HG02642 (cell line): ENCODE measurements at regions not wholly inside any gene's neighbourhood (a gene's known extent, or its start where the extent isn't known, plus 50 kb on each side); places are given as distances from the start of the nearest gene placed in this dataset.

Experiments
- ATAC-seq: cut with Tn5 transposase; IDR thresholded peaks from one replicate; pipeline ENCODE4 v1.9.1; 2021; ENCODE audit warnings: mild to moderate bottlenecking; ENCODE audit not compliant: unreplicated experiment, poor library complexity

GRCh38 chr4:60506061-60506460 is 694.1 kb upstream of the ADGRL3 start:
- ATAC-seq = no peak

DNA sequence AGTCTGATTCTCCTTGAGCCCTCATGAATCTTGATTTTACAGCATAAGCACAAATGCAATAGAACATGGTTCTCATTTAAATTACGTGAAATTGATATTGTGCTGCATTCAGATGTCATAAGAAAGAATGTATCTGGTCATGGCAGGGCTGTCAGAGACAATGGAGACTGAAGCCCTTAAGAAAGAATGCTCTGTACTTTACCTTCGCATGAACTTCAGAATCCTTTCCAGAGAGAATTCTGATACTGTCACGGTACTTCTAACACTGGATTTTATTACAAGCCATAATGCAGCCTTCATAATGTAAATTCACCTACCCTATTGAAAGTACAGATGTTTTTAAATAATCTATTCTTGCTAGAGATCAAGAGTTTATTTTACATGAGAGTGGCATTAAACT is 677.9 kb upstream of the ADGRL3 start:
- no peak for ATAC-seq

DNA sequence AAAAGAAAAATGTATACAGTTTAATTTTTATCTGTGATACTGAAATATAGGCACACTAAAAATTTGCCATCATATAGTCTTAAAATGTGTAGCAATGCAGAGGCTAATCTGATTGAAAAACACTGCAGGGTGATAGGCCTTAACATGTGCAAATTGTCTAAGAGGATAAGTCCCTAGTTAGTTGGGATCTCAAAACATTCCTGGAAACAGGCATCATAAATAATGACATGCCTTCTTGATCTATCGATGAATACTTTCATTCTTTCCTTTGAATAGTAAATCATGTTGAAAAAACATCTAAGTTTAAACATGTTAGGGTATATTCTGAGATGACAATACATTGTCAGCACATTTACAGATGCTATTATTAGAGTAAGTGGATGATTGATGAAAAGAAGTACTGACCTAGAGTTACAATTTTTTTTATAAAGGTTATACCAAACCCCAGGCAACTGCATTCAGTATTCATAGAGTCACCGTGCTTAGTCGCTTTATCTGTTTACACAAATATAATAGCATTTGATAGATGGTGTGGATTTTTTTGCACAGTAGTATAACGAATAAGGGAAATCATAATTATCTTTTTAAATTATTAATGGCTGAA is 668.2 kb upstream of the ADGRL3 start:
- ATAC-seq = no peak

DNA sequence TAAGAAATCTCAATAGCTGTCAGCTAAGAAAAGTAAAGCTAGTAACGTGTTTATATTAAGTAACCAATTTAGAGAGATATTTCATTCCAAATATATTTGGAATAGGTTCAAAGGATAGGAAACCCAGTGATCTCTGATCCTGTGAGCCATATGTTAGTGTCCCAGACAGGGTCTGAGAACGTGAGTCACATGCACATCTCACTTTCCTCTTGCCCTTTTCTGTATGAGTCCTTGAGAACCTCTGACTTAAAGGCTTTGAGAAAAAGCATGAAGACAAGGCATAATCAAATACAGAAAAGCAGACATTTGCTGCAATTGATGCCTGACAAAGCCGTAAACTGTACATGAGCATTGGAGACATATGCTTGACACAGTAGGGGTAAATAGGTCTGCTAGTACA is 655.1 kb upstream of the ADGRL3 start:
- ATAC-seq = no peak

GRCh38 chr4:60562334-60562733 is 637.8 kb upstream of the ADGRL3 start:
- no peak for ATAC-seq

GRCh38 chr4:60565558-60565957 is 634.6 kb upstream of the ADGRL3 start:
- no peak for ATAC-seq

- ATAC-seq = no peak
Measured at GRCh38 chr4:60575336-60575735, 624.8 kb upstream of the ADGRL3 start.

DNA sequence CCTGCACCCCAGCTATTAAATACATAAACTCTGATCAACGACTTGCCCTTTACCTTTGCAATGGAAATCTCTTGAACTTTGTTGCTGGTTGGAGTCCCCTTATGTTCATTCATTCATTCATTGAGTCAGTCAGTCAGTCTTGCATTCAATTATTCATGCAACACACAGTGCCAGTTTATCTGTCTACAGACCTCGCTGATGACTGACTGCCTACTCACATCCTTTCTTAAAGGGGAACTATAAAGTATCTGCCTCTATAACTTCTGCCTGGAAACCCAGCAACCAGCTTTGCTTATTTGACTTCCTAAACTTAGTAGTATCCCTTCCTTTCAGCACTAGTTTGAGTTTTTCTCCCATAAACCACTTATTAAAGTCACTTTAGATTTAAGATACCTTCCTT is 620.8 kb upstream of the ADGRL3 start:
- ATAC-seq = no peak

GRCh38 chr4:60581919-60582536 is 618.1 kb upstream of the ADGRL3 start:
- ATAC-seq = no peak

DNA sequence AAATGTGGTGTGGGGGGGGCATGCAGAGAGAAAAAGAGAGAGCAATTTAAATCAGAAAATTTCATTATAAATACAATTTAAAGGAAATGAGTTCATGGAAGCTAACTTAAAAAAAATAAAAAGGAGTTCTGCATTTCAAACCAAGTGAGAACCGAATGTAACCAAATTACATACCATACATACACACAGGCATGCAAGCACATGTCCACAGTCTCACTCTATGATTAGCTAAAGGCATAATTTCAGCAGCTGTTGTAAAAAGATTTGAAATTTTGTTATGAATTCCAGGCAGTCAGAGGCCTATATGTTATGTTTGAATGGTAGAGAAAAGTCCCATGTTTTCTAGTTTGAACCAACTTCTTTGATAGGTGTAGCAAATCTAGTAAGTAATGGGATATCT is 611.6 kb upstream of the ADGRL3 start:
- ATAC-seq = no peak

DNA sequence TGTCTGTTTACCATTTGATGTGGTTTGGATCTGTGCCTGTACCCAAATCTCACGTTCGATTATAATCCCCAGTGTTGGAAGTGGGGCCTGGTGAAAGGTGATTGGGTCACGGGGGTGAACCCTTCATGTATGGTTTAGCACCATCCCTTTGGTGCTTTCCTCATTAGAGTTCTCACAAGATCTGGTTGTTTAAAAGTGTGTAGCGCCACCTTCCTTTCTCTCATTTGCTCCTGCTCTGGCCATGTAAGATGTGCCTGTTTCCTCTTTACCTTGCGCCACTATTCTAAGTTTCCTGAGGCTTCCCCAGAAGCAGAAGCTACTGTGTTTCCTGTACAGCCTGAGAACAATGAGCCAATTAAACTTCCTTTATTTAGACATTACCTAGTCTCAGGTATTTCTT is 610.7 kb upstream of the ADGRL3 start:
- ATAC-seq = no peak

- no peak for ATAC-seq
Measured at GRCh38 chr4:60590116-60590515, 610.0 kb upstream of the ADGRL3 start.

GRCh38 chr4:60605646-60606354 is 594.3 kb upstream of the ADGRL3 start:
- no peak for ATAC-seq

- no peak for ATAC-seq
Measured at GRCh38 chr4:60611762-60612496, 588.2 kb upstream of the ADGRL3 start.

GRCh38 chr4:60617731-60618130 is 582.4 kb upstream of the ADGRL3 start:
- ATAC-seq = no peak

- no peak for ATAC-seq
Measured at GRCh38 chr4:60619531-60620305, 580.4 kb upstream of the ADGRL3 start.

DNA sequence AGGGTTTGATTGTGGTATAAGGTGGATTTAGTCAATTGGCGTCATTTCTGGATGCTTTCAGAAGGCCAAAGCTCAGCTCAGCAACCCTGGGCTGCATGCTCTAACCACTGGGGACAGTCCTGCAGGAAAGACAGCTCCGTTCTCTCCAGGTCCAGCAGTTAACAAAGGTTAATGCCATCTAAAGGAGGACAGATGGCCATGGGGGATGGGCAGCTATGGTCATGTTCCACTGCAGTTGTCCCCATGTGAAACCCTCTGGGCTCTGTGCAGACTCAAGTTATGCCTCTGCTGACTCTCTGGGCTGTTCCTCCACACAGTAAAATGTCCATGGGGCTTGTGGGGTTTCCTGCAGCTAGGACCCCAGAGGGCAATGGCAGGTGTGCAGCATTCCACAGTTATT is 562.1 kb upstream of the ADGRL3 start:
- ATAC-seq = no peak

DNA sequence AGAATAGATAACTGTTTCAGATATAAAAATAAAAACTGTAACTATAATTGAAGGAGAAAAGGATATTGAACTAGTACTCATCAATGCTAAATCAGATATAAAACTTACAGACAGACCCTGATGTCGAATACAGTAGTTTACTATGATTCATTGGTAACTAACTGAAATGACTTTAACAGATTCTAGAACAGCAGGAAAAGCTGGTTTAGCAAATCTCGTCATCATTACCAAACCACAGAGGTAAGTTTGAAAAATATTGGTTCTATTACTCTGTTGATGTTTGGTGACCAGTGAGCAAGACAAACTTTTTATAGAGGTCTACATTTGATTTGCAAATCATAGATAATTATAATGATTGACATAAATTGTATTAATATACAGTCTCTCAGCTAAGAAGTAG is 551.4 kb upstream of the ADGRL3 start:
- no peak for ATAC-seq

GRCh38 chr4:60652933-60653332 is 547.2 kb upstream of the ADGRL3 start:
- no peak for ATAC-seq

DNA sequence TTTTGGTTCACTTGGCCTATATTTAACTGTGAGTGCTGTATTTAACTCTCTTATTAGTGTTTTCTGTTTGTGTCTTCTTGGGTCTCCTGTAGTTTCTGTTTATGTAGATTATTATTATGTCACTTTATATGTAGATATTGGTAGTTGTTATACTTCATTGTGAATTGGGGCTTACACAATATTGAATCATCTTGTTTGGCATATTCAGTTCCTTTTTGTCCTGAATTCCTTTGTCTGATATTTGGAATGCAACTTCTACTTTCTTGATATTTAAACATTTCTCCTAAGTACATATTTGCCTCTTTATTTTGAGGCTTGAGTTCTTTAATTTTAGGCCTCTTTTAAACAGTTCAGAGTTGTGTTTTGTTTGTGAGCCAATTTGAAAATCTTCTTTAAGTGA is 544.8 kb upstream of the ADGRL3 start:
- ATAC-seq = no peak
